ENCODE measurements at regions not wholly inside any gene's neighbourhood (a gene's known extent, or its start where the extent isn't known, plus 50 kb on each side); places are given as distances from the start of the nearest gene placed in this dataset.

- no peaks in the 10 kb centered on the region; a peak in 1 of 22 replicates for H3K36me3 ChIP-seq
These were observed 144.2 kb downstream of the PDHA2 start for GRCh38 chr4:95984081-95984480.

GRCh38 chr4:95985051-95985450, 145.2 kb downstream of the PDHA2 start:
- H3K4me1 ChIP-seq = 0 out of 20 replicates have a peak, but pooled peaks cover 0 to 4% (median 0%) of the 10 kb centered on the region in 10 experiments
- TF ChIP-seq Cebpa-rat (IDR thresholded peaks at IDR 0.05) = no peak
- no peaks in the 10 kb centered on the region for H3K27me3 ChIP-seq
- H3K27ac ChIP-seq = no peak overlapping the region
- H3K9ac ChIP-seq = no peak overlapping the region
- H3K36me3 ChIP-seq = no peaks in the 10 kb centered on the region; a peak in 1 of 22 replicates
- no peaks in the 10 kb centered on the region for H4K20me1 ChIP-seq
- H3K9me3 ChIP-seq (replicated peaks in 1 of 11) = peaks cover 19 to 27% (median 21%) of the 10 kb centered on the region in 11 experiments
- H3K4me2 ChIP-seq = no peak overlapping the region
- no peak overlapping the region for H3K4me3 ChIP-seq

More at GRCh38 chr4:95984081-95984480, 144.2 kb downstream of the PDHA2 start:
- Histone ChIP-seq H3K9ac (no peak overlapping the region), H3K4me3 (no peak overlapping the region), H3K4me2 (no peak overlapping the region), H3K4me1 (0 out of 20 replicates have a peak, but pooled peaks cover 0 to 4% (median 0%) of the 10 kb centered on the region in 10 experiments), H3K27me3 (no peaks in the 10 kb centered on the region), H3K27ac (no peak overlapping the region), H3K9me3 (replicated peaks in 1 of 11) (peaks cover 22 to 31% (median 28%) of the 10 kb centered on the region in 11 experiments), H4K20me1 (no peaks in the 10 kb centered on the region)
- TF ChIP-seq Cebpa-rat (IDR thresholded peaks at IDR 0.05) = no peak

- TF ChIP-seq Cebpa-rat (IDR thresholded peaks at IDR 0.05) = no peak
These were observed 146.1 kb downstream of the PDHA2 start for GRCh38 chr4:95985791-95986550.

GRCh38 chr4:95987851-95988250, 148.0 kb downstream of the PDHA2 start:
- no peaks in the 10 kb centered on the region for H4K20me1 ChIP-seq
- no peak overlapping the region for H3K4me3 ChIP-seq
- no peak overlapping the region for H3K27ac ChIP-seq
- H3K9ac ChIP-seq = no peak overlapping the region
- no peak overlapping the region for H3K4me2 ChIP-seq
- H3K36me3 ChIP-seq = no peaks in the 10 kb centered on the region
- H3K4me1 ChIP-seq = peaks cover 0 to 6% (median 0%) of the 10 kb centered on the region in 10 experiments; a peak in 1 of 20 replicates
- H3K27me3 ChIP-seq = no peaks in the 10 kb centered on the region
- peaks cover 0 to 6% (median 0%) of the 10 kb centered on the region in 11 experiments; a peak in 1 of 22 replicates for H3K9me3 ChIP-seq (replicated peaks in 1 of 11)
- no peak for TF ChIP-seq Cebpa-rat (IDR thresholded peaks at IDR 0.05)

More at GRCh38 chr4:95985791-95986550, 146.1 kb downstream of the PDHA2 start:
- no peak overlapping the region for H3K27ac ChIP-seq
- H3K4me1 ChIP-seq = peaks cover 0 to 4% (median 0%) of the 10 kb centered on the region in 10 experiments; a peak in 1 of 20 replicates
- H3K36me3 ChIP-seq = no peaks in the 10 kb centered on the region; a peak in 1 of 22 replicates
- no peaks in the 10 kb centered on the region for H3K27me3 ChIP-seq
- peaks cover 10 to 18% (median 12%) of the 10 kb centered on the region in 11 experiments for H3K9me3 ChIP-seq (replicated peaks in 1 of 11)
- no peak overlapping the region for H3K4me3 ChIP-seq
- H4K20me1 ChIP-seq = no peaks in the 10 kb centered on the region
- H3K4me2 ChIP-seq = no peak overlapping the region
- no peak overlapping the region for H3K9ac ChIP-seq

GRCh38 chr4:95998311-95998710, 158.4 kb downstream of the PDHA2 start:
- H3K36me3 ChIP-seq = no peaks in the 10 kb centered on the region
- no peaks in the 10 kb centered on the region for H3K27me3 ChIP-seq
- H3K9me3 ChIP-seq (replicated peaks in 1 of 11) = peaks cover 0 to 7% (median 0%) of the 10 kb centered on the region in 11 experiments; a peak in 3 of 22 replicates
- H3K4me2 ChIP-seq = peak overlapping the region in 4 of 11 experiments; percentile 14 to 44 (median 32); a peak in 5 of 22 replicates
- no peaks in the 10 kb centered on the region for H4K20me1 ChIP-seq
- TF ChIP-seq Cebpa-rat (IDR thresholded peaks at IDR 0.05) = no peak
- no peak overlapping the region for H3K4me3 ChIP-seq
- H3K4me1 ChIP-seq = peaks cover 0 to 14% (median 7%) of the 10 kb centered on the region in 10 experiments; a peak in 12 of 20 replicates
- H3K9ac ChIP-seq = no peak overlapping the region
- peak overlapping the region in 2 of 11 experiments; percentile 23 to 40; a peak in 2 of 22 replicates for H3K27ac ChIP-seq

GRCh38 chr4:96003951-96004740, 164.3 kb downstream of the PDHA2 start:
- H3K4me2 ChIP-seq = no peak overlapping the region
- no peak overlapping the region for H3K4me3 ChIP-seq
- H3K9me3 ChIP-seq (replicated peaks in 1 of 11) = peaks cover 0 to 7% (median 0%) of the 10 kb centered on the region in 11 experiments; a peak in 3 of 22 replicates
- H3K9ac ChIP-seq = no peak overlapping the region
- H3K4me1 ChIP-seq = peaks cover 0 to 18% (median 0%) of the 10 kb centered on the region in 10 experiments; a peak in 7 of 20 replicates
- H4K20me1 ChIP-seq = no peaks in the 10 kb centered on the region
- no peaks in the 10 kb centered on the region for H3K36me3 ChIP-seq
- no peaks in the 10 kb centered on the region for H3K27me3 ChIP-seq
- no peak overlapping the region for H3K27ac ChIP-seq
- TF ChIP-seq Cebpa-rat (IDR thresholded peaks at IDR 0.05) = no peak

GRCh38 chr4:96009427-96010119, 169.7 kb downstream of the PDHA2 start:
- no peak for TF ChIP-seq Cebpa-rat (IDR thresholded peaks at IDR 0.05)
- H3K27me3 ChIP-seq = no peaks in the 10 kb centered on the region
- H3K4me2 ChIP-seq = no peak overlapping the region
- H3K36me3 ChIP-seq = no peaks in the 10 kb centered on the region
- no peaks in the 10 kb centered on the region for H3K4me1 ChIP-seq
- H3K9me3 ChIP-seq (replicated peaks in 1 of 11) = no peaks in the 10 kb centered on the region
- no peak overlapping the region for H3K27ac ChIP-seq
- no peak overlapping the region for H3K9ac ChIP-seq
- H4K20me1 ChIP-seq = no peaks in the 10 kb centered on the region
- H3K4me3 ChIP-seq = no peak overlapping the region

- H3K9ac ChIP-seq = no peak overlapping the region
- no peaks in the 10 kb centered on the region for H3K9me3 ChIP-seq (replicated peaks in 1 of 11)
- no peak overlapping the region for H3K4me3 ChIP-seq
- no peak overlapping the region for H3K27ac ChIP-seq
- peaks cover 0 to 14% (median 0%) of the 10 kb centered on the region in 10 experiments; a peak in 7 of 20 replicates for H3K4me1 ChIP-seq
- H3K27me3 ChIP-seq = no peaks in the 10 kb centered on the region
- no peaks in the 10 kb centered on the region for H4K20me1 ChIP-seq
- H3K4me2 ChIP-seq = no peak overlapping the region
- no peak for TF ChIP-seq Cebpa-rat (IDR thresholded peaks at IDR 0.05)
- H3K36me3 ChIP-seq = no peaks in the 10 kb centered on the region
These were observed 172.8 kb downstream of the PDHA2 start for GRCh38 chr4:96012687-96013086.

Measured in BLaER1 treated with 17β-estradiol and CSF1 and Interleukin-3, amounts not matched to agents 10 nM and 100 nM (cell line).